ENCODE measurements at regions not wholly inside any gene's neighbourhood (a gene's known extent, or its start where the extent isn't known, plus 50 kb on each side); places are given as distances from the start of the nearest gene placed in this dataset.

- no peak for DNase-seq (ENCODE audit: low read depth in 1 of 2, low spot score in 1 of 2)
Observed at GRCh38 chr7:16065939-16066338, 355.4 kb downstream of the CRPPA start.

- no peak for DNase-seq (ENCODE audit: low read depth in 1 of 2, low spot score in 1 of 2)
Observed at GRCh38 chr7:16063716-16064675, 357.3 kb downstream of the CRPPA start.

DNA sequence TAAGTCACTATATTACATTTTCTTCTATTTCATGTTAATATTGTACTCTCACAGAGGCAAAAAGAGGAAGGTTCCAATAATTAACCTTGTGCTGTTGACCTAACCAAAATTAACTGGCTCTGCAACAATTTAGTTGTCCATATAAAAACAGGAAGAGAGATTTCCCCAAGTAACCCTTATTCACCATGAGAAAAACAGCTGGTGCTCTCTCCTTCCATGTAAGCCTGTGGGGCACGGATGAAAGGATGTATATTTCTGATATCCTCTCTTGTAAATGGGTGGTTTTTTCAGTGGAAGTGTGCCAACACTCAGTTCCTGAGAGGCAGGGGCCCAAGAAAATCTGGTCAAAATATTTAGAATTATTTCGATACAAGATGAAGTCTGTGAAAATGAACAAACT is 358.1 kb downstream of the CRPPA start:
- no peak for DNase-seq (ENCODE audit: low read depth in 1 of 2, low spot score in 1 of 2)

DNA sequence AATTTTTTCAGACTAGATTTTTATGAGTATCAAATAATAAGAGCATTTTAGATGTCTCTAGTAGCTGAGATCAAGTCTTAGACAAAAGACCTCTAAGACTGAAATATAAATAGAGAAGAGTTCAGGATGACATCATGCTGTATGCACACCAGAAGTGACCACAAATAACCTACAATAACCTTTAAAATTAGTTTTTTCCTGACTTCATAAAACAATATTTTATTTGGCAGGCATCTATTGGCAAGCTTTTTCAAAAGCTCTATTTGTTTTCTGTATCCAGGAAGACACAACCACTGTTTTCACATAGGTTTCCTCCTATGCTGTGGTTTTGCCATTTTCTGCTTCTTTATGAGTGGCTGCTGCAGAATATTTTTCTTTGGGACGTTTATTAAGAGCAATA is 359.1 kb downstream of the CRPPA start:
- DNase-seq (ENCODE audit: low read depth in 1 of 2, low spot score in 1 of 2) = no peak

- no peak for DNase-seq (ENCODE audit: low read depth in 1 of 2, low spot score in 1 of 2)
Observed at GRCh38 chr7:16061630-16062029, 359.7 kb downstream of the CRPPA start.

GRCh38 chr7:16061011-16061410 is 360.3 kb downstream of the CRPPA start:
- no peak for DNase-seq (ENCODE audit: low read depth in 1 of 2, low spot score in 1 of 2)

GRCh38 chr7:16060502-16060901 is 360.8 kb downstream of the CRPPA start:
- DNase-seq (ENCODE audit: low read depth in 1 of 2, low spot score in 1 of 2) = no peak

- DNase-seq (ENCODE audit: low read depth in 1 of 2, low spot score in 1 of 2) = no peak
Observed at GRCh38 chr7:16055263-16055976, 365.9 kb downstream of the CRPPA start.

DNA sequence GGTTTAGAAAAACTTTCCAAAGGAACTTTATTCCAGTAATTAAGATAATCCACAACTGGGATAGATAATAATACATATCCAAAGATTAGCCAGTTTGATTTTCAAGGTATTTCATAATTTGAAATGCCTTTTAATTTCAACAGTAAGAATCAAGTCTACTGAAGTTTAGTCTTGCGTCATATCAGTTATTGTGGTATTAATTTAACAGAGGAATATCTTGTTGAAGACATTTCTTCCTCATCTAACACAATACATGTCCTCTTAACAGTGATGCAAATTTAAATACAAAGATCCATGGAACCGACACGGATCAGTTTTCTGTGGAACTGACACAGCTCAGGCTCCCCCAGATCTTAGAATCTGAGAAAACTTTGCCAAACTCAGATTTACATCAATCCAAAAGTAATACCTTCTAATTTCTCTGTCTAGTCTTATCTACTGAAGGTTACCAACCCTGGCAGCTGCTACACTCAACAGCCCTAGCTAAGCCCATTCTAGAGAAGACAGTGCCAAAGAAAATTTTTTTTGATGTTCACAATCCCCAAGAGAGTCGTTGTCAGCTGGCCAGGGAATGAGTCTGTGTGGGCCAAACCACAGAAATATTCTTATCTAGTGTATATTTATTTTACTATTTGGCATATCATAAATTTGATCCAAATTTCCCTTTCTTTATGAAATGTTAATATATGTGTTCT is 365.2 kb upstream of the MEOX2 start:
- no peak for DNase-seq (ENCODE audit: low read depth in 1 of 2, low spot score in 1 of 2)

DNA sequence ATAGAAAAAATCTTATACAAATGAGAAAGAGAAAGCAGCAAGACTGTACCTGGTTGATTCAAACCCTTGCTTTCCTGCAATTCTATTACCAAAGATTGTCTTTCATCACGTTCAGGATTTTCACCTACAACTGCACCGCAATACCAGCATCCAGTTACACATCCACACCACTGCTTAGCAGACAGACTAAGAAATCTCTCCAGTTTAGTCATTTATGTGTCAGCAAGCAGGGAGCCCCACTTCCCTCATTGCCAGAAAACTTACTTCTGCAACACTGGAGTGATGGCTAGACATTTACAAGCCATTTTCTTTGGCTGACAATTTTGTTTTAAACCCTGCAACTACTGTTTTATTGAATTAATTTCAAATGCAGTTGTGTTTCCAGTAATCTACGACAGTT is 359.6 kb upstream of the MEOX2 start:
- no peak for DNase-seq (ENCODE audit: low read depth in 1 of 2, low spot score in 1 of 2)

GRCh38 chr7:16045296-16045695 is 358.8 kb upstream of the MEOX2 start:
- no peak for DNase-seq (ENCODE audit: low read depth in 1 of 2, low spot score in 1 of 2)

DNA sequence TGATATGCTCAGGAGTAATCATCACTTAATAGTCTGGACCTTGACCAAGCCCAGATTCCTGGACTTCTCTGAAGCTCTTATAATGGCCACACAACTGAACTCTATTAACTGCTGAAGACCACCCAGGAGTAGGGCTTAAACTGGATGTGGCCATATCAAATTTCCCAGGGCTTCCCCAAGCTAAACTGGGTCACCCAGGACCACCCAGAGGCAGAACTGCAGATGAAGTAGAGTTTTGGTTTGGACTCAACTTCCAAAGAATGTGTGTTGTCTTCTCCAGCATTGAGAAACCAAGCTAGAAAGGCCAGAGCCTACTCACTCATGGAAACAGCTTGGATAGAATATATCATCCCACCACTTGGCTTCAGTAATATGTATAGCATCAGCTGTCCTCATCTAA is 358.2 kb upstream of the MEOX2 start:
- DNase-seq (ENCODE audit: low read depth in 1 of 2, low spot score in 1 of 2) = no peak

DNA sequence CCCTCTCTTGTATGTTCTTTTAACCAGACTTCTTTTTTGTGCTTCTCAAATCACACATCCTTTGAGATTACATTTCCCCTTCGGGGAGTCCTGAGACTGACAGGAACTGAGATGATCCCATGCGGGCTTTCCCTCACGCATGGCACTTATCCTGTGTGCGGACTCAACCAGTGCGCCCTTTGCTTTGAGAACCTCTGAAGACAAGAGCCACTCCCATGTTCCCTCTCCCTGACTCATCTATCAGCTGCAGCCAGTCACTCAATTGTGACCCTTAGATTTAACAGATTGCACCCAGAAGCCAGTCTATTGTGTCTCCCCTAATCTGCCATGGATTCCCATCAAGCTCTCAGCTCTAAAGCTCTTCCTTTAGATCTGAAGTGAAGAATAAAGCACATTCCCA is 353.9 kb upstream of the MEOX2 start:
- no peak for DNase-seq (ENCODE audit: low read depth in 1 of 2, low spot score in 1 of 2)

GRCh38 chr7:16038906-16039305 is 352.4 kb upstream of the MEOX2 start:
- DNase-seq (ENCODE audit: low read depth in 1 of 2, low spot score in 1 of 2) = no peak

- no peak for DNase-seq (ENCODE audit: low read depth in 1 of 2, low spot score in 1 of 2)
Observed at GRCh38 chr7:16035392-16035791, 348.9 kb upstream of the MEOX2 start.

DNA sequence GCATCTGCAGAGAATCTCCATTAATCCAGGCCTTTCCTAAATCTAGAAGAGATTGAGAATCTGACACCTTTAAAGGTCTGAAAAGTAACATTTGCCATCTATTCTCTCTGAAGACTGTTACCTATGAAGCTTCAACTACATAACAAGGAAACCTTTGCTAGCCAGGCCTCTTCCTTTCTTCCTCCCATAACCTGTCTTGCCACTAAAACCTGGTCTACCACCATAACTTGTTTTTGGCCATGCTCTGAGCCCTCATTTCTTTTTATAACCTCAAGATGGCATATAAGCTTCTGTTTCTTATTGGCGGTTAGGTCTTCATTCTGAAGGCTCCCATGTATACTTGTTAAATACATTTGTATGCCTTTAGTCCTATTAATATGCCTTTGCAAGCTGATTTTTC is 348.4 kb upstream of the MEOX2 start:
- no peak for DNase-seq (ENCODE audit: low read depth in 1 of 2, low spot score in 1 of 2)

DNA sequence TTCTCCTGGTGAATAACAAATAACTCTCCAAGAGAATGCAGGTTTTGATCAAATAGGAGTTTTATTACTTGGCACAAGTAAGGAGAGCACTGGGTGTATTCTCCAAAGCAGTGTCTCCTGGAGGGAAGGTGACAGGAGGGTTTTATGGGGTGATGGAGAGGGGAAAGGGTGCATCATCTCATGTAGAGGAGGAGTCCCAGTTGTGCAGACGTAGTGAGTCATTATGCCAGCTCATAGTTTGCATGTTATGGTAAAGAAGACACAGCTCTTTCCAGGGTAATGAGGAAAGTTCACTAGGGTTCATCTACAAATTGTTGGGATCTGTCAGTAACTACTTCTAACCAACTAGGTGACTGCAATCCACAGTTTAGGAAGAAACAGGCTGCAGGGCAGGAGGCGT is 347.9 kb upstream of the MEOX2 start:
- DNase-seq (ENCODE audit: low read depth in 1 of 2, low spot score in 1 of 2) = no peak

- DNase-seq (ENCODE audit: low read depth in 1 of 2, low spot score in 1 of 2) = no peak
Observed at GRCh38 chr7:16033233-16033632, 346.8 kb upstream of the MEOX2 start.

DNA sequence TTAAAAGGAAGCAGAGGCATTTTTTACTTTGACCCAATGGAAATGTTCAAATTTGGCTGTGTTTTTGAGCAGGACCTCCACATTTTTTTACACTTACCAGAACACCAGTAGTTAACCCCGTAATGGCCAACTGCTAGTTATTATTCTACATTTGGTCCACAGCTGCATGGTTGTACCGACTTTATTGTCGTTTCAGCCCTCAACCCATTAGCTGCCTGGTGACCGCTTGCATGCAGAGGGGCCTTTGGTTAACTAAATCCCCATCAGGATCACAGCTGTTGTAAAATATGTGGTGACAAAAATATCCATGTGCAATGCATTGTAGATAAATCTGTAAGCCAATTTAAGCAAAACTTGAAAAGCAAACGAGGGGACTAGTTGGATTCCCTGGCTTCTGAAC is 342.2 kb upstream of the MEOX2 start:
- DNase-seq (ENCODE audit: low read depth in 1 of 2, low spot score in 1 of 2) = no peak

- no peak for DNase-seq (ENCODE audit: low read depth in 1 of 2, low spot score in 1 of 2)
Observed at GRCh38 chr7:16028103-16028502, 341.6 kb upstream of the MEOX2 start.

- DNase-seq (ENCODE audit: low read depth in 1 of 2, low spot score in 1 of 2) = no peak
Observed at GRCh38 chr7:16027396-16027795, 340.9 kb upstream of the MEOX2 start.

All from activated CD4-positive, alpha-beta T cell treated with anti-CD3 and anti-CD28 coated beads, Interleukin-2, amount 50 U/mL, for 24 hours (primary cell).